Astrocyte of the hippocampus (primary cell): ENCODE measurements at regions not wholly inside any gene's neighbourhood (a gene's known extent, or its start where the extent isn't known, plus 50 kb on each side); places are given as distances from the start of the nearest gene placed in this dataset.
A peak's percentile ranks its signal among the peaks of the same experiment; 100 is the strongest.
"Not testable (repeated sequence)": the region's sequence is repeated elsewhere in the genome, so short reads cannot be mapped to it uniquely, and the experiment has no call there.

Experiments used
- DNase-seq: peaks from one replicate; pipeline ENCODE4 v3.0.0; 2011; ENCODE audit warnings: low read depth, low spot score

GRCh38 chr12:17104801-17105200 is 498.8 kb upstream of the LMO3 start:
- DNase-seq = no peak

DNA sequence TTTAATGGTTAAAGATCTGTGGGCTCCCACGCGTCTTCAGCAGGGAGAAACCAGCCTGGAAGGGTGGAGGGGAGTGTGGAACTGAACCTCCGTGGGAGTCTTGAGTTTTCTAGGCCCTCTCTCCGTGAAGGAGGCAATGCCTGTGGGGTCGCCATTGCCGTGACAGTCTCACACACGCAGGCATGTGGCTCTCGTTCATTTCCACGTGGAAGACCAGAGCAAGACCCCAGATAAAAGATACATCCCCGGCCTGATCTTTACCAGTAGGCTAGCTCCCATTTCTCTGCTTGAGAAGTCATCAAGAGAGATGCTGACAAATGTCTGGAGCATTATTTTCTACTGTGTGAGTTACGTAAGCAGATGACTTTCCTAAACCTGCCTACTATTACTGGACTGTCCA is 491.7 kb upstream of the LMO3 start:
- DNase-seq = no peak

GRCh38 chr12:17084831-17085230 is 478.9 kb upstream of the LMO3 start:
- no peak for DNase-seq

GRCh38 chr12:17079251-17079909 is 473.4 kb upstream of the LMO3 start:
- DNase-seq = no peak

DNA sequence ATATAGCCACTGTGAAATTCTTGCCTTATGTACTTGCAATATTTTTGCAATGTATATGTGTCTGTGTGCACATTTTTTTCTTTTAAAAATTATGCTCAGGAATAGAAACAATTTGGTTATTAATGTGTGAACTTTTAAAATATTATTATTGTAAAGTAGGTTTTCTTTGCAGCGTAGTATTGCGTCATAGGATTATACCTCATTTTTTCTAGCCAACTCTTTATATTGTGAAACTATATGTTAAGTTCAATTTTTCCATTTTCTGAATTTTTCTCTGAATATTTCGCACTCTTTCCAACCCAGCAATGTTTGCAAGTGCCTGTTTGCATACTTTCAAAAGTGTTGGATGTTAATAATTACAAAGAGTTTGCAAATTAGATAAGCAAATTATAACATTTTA is 471.6 kb upstream of the LMO3 start:
- no peak for DNase-seq

DNA sequence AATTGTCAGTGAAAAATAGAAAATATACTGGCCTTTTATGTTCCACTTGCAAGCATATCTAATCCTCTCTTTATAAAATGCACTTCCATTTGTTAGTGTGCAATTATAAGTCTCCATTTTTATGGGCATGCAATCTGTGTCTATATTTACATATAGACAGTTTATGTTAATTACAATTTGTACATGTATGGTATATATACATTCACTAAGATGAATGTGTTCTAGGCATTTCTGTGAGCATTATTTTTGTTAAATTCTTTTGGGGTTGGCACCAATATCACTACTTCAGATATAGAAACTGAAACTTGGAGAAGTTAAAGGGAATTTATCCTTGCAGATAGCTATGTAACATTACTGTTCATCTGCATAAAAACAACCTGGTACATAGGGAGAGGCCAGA is 470.8 kb upstream of the LMO3 start:
- no peak for DNase-seq

DNA sequence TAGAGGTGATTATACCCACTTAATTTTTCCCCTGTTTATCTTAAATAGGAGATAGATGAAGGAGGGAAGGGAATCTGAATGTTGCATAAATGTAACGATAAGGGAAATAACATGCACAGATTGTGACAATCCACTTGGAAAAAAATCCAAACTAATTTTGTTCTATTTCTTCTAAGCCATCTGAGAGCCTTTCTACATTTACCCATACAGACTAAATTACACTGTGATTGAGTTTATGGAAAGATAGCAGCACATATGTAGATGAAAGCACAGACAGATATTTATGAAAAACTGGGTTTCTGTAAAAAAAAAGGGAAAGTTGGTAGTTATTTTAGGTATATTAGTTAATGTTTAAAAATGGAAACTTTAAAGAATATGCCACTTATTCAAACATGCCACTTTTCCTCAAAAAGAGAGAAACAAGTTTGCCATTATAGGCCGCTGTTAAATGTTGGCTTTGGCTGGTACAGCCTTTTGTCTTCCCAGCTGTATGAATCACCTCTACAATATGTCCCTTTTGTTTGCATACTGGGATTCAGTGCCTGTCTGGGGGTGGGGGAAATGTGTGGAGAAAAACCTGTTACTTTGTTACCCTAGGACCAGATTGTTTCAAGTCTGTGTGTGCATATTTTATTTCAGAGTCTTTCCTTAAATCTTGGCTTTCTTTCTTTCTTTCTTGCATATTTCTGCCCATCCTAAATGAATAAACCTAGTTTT is 470.2 kb upstream of the LMO3 start:
- DNase-seq = peak; percentile 60

DNA sequence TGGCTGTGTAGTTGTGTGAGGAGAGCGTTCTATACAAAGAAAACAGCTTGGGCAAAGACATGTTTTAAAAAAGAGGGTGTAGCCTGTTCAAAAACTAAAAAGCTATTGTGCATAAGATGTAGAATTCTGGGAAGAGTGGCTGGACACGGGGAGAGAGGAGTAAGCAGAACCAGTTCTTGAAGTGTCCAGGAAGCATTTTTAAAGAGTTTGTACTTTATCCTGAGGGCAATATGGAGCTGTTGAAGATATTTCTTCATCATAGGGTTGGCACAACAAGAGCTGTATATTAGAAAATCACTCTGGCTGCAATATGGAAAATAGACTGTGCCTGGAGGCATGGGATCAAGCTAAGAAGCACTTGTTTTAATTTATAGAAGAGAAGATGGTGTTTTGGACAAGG is 458.9 kb upstream of the LMO3 start:
- DNase-seq = no peak

- no peak for DNase-seq
Measured at GRCh38 chr12:17062267-17063036, 456.5 kb upstream of the LMO3 start.

DNA sequence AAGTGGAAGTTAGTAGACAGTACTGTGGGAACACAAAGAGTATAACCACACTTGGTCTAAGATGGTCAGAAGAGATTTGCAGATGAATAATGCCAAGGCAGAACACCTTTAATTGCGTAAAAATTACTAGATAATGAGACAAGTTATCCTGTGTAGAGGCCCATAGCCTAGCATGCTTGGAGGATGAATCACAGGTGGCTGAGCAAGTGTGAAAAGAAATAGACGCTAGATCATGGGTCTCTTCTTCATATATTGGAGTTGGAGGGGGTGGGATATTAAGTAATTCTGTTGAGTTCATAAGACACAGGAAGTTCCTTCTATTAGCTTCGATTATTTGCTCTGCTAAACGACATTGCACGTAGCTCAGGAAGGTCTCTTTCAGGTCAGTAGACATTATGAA is 454.3 kb upstream of the LMO3 start:
- DNase-seq = no peak

GRCh38 chr12:17056546-17056945 is 450.6 kb upstream of the LMO3 start:
- DNase-seq = no peak

GRCh38 chr12:17038923-17039322 is 433.0 kb upstream of the LMO3 start:
- no peak for DNase-seq

DNA sequence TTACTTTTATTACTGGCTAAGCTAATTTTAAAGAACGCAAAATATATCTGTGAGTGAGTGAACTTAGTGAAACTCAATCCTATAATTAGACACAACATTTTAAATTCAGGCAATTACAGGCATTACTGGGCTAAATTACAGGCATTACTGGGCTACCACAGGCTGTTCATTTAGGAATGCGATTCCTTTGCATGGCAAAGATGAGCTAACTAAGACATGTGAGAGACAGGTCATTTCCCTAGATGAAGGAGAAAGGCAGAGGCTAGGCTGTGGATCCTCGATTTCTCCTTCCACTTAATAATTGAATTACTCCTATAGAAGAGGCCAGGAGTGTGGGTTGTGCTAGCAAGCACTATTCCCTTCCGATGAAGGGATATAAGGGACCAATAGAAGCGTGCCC is 429.4 kb upstream of the LMO3 start:
- no peak for DNase-seq

- no peak for DNase-seq
Measured at GRCh38 chr12:17030338-17030737, 424.4 kb upstream of the LMO3 start.

- no peak for DNase-seq
Measured at GRCh38 chr12:17028348-17028747, 422.4 kb upstream of the LMO3 start.

DNA sequence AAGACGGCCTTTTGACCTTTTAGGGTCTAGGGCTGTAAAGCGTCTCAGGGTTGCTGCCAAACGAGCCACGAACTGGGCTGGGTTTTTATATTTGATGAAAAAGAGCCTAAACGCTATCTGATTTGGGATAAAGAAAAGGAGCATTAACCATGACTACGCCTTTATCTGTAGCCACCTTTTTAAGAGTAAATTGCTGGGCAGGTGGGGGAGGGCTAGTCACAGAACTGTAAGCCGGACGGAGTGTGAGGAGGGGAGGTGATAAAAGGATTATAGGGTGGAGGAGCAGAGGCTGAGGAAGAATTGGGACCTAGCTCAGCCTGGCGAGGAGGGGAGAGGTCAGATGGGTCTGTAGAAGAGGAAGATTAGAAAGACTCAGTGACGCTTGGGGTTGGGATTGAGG is 419.5 kb upstream of the LMO3 start:
- not testable (repeated sequence) for DNase-seq

DNA sequence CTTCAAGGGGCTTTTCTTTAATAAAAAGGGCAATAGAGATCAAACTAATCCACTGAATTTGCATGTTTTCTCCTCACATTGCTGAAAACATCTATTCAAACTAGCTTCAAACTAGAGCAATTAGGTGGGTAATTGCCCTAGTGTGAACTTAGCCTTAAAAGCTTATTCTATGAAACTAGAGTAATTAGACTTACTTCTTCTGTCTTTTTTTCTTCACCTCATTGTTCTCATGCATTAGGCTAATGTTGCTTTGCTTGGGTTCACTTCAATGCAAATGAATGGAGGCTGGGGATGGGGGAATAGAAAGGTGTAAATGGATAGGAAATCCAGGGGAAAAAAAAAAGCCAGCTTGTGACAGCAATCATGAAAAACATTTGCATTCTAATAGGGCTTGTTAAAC is 414.8 kb upstream of the LMO3 start:
- no peak for DNase-seq

GRCh38 chr12:17017402-17017801 is 411.4 kb upstream of the LMO3 start:
- no peak for DNase-seq

DNA sequence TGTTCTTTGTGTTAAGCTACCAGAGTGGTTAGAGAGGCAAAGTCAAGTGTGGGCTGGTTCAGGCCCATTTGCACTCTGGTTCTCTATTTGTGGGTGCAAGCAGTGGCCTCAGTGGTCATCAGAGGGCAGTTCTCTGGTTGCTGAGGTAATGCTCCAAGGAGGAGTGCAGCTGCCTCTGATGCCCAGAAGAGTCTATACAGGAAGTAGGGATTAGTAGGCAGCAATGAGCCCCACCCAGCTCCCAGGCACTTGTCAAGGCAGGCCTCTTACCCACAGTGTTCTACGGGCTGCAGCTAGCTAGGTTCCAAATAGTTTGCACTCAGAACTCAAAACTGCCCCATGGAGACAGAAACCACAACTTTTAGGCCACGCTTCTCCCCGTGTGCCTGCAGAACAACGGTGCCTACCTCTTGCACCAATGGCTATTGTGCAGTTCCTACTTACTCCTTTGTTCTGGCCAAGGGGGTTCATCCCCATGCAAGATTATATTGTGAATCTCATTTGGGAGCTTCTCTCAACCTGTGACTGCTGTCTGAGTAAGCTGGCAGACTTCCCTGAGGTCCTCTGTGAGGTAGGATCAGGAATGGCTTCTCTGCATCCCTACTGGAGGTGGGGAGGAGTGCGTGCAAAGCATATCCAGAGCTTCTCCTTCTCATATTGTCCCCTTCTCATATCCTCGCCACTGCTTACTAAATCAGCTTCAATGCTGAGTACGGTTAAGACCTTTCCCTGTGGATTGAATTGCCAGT is 410.3 kb upstream of the LMO3 start:
- DNase-seq = no peak

DNA sequence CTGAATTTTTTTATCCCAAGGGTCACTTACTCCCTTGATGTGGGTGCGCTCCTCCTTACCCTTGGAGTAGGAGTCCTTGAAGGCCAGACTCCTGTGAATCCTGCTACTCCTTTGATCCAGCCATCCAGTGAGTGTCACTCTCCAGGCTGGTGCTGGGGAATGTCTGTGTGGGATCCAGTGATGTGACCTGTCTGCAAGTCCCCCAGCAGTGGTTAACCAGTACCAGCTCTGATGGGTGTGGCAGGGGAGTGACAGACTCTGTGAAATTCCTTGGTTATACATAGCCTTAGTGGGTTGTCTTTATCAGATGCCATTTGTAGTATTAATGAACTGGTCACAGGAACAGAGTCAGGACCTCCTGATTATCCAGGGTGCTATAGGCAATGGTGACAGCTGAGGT is 409.5 kb upstream of the LMO3 start:
- DNase-seq = no peak

DNA sequence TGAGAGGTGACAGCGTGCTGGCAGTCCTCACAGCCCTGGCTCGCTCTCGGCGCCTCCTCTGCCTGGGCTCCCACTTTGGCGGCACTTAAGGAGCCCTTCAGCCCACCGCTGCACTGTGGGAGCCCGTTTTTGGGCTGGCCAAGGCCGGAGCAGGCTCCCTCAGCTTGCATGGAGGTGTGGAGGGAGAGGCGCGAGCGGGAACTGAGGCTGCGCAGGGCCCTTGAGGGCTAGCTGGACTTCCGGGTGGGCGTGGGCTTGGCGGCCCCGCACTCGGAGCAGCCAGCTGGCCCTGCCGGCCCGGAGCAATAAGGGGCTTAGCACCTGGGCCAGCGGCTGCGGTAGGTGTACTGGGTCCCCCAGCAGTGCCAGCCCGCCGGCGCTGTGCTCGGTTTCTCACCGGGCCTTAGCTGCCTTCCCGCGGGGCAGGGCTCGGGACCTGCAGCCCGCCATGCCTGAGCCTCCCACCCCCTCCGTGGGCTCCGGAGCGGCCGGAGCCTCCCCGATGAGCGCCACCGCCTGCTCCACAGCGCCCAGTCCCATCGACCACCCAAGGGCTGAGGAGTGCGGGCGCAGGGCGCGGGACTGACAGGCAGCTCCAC is 401.6 kb upstream of the LMO3 start:
- DNase-seq = not testable (repeated sequence)

GRCh38 chr12:16998538-16998937 is 392.6 kb upstream of the LMO3 start:
- DNase-seq = not testable (repeated sequence)
